Upper lobe of left lung (tissue), 6 donors: ENCODE measurements at regions not wholly inside any gene's neighbourhood (a gene's known extent, or its start where the extent isn't known, plus 50 kb on each side); places are given as distances from the start of the nearest gene placed in this dataset.

ENCODE experiments used
- ATAC-seq, 2 donors: fragments of 200-7000 bp; cut with Tn5 transposase; one replicate each; pipeline ENCODE4 v1.9.1; 2022; ENCODE audit warnings: mild to moderate bottlenecking in 2 of 2, moderate library complexity in 2 of 2; ENCODE audit not compliant: low FRiP score in 2 of 2
- DNase-seq, 2 donors: peaks; one replicate each; pipeline ENCODE4 v3.0.0-alpha.2; 2019 to 2020
- H3K27ac ChIP-seq, 4 donors: fragments of 200-600 bp; sonication (generic); one replicate each; pipeline ENCODE4 v1.5.1; 2016 to 2019
- H3K27me3 ChIP-seq, 4 donors: fragments of 200-600 bp; sonication (generic); one replicate each; pipeline ENCODE4 v1.5.1; 2017 to 2019
- H3K36me3 ChIP-seq, 4 donors: fragments of 200-600 bp; sonication (generic); one replicate each; pipeline ENCODE4 v1.5.1; 2016 to 2019
- H3K4me1 ChIP-seq, 4 donors: fragments of 200-600 bp; sonication (generic); one replicate each; pipeline ENCODE4 v1.5.1; 2018 to 2019
- H3K4me3 ChIP-seq, 4 donors: fragments of 200-600 bp; sonication (generic); one replicate each; pipeline ENCODE4 v1.5.1; 2017 to 2019; ENCODE audit warnings: mild to moderate bottlenecking in 2 of 4, moderate library complexity in 1 of 4
- H3K9me3 ChIP-seq, 4 donors: fragments of 200-600 bp; sonication (generic); one replicate each; pipeline ENCODE4 v1.5.1; 2018 to 2019
- CTCF ChIP-seq, 6 experiments: fragments of 450-650 bp in 4 of 6; fragments of 200-600 bp in 2 of 6; sonication (generic) in 2 of 6; IDR thresholded peaks; one replicate each; pipeline ENCODE4 v1.5.1; 2016 to 2019; ENCODE audit warnings: antibody characterized with exemption in 6 of 6
- EP300 ChIP-seq, 4 donors: sonication (generic); formaldehyde crosslinking; IDR thresholded peaks; one replicate each; pipeline ENCODE4 v1.5.1; 2017; ENCODE audit warnings: antibody characterized with exemption in 4 of 4, control low read depth in 2 of 4
- POLR2A ChIP-seq, 4 donors: fragments of 450-650 bp; IDR thresholded peaks; one replicate each; pipeline ENCODE4 v1.5.1; 2016 to 2017; ENCODE audit warnings: antibody characterized with exemption in 4 of 4, mild to moderate bottlenecking in 2 of 4
- POLR2AphosphoS5 ChIP-seq, 2 donors: sonication (generic); formaldehyde crosslinking; IDR thresholded peaks; one replicate each; pipeline ENCODE4 v1.5.1; 2017; ENCODE audit warnings: antibody characterized with exemption in 2 of 2
- WGBS, 2 donors: methylation state at CpG; one replicate each; pipeline ENCODE4 v1.1.5; 2017 to 2018; 5-methylcytosine and 5-hydroxymethylcytosine counted together
- donor health status: DM: no; HTN: no; CAD: no; lungs with moderate emphysema.
- donor health status: DM: no; HTN: yes; CAD: no; lungs with severe emphysema.

- no peak for TF ChIP-seq POLR2AphosphoS5 (IDR thresholded peaks at IDR 0.05)
- TF ChIP-seq CTCF (IDR thresholded peaks at IDR 0.05): no peak
- TF ChIP-seq EP300 (IDR thresholded peaks at IDR 0.05): no peak
- no peak for TF ChIP-seq POLR2A (IDR thresholded peaks at IDR 0.05)
- Histone ChIP-seq H3K27me3 (no peaks in the 10 kb centered on the region), H3K9me3 (peaks cover 0 to 10% (median 2%) of the 10 kb centered on the region in 4 donors), H3K36me3 (no peaks in the 10 kb centered on the region), H3K4me1 (no peaks in the 10 kb centered on the region), H3K27ac (no peak overlapping the region), H3K4me3 (no peak overlapping the region)
- DNase-seq (no peak), ATAC-seq (no peak)
- WGBS, 2 donors: 85 to 87% methylated on average over 3 of the region's 3 CpGs
These were observed 51.5 kb upstream of the SLCO2A1 start for GRCh38 chr3:134081211-134081610.

- Histone ChIP-seq H3K9me3 (peaks cover 0 to 10% (median 2%) of the 10 kb centered on the region in 4 donors), H3K36me3 (no peaks in the 10 kb centered on the region), H3K27me3 (no peaks in the 10 kb centered on the region), H3K4me3 (no peak overlapping the region), H3K4me1 (no peaks in the 10 kb centered on the region), H3K27ac (no peak overlapping the region)
- DNase-seq (no peak), ATAC-seq (no peak)
- TF ChIP-seq EP300 (IDR thresholded peaks at IDR 0.05) (no peak), CTCF (IDR thresholded peaks at IDR 0.05) (no peak), POLR2A (IDR thresholded peaks at IDR 0.05) (no peak), POLR2AphosphoS5 (IDR thresholded peaks at IDR 0.05) (no peak)
These were observed 51.0 kb upstream of the SLCO2A1 start for GRCh38 chr3:134080761-134081160.

- no peak overlapping the region for H3K4me3 ChIP-seq
These were observed 50.0 kb upstream of the SLCO2A1 start for GRCh38 chr3:134079761-134080160.

More at GRCh38 chr3:134079761-134080160, 50.0 kb upstream of the SLCO2A1 start:
- TF ChIP-seq CTCF (IDR thresholded peaks at IDR 0.05) (no peak), POLR2A (IDR thresholded peaks at IDR 0.05) (no peak), POLR2AphosphoS5 (IDR thresholded peaks at IDR 0.05) (no peak), EP300 (IDR thresholded peaks at IDR 0.05) (no peak)
- H3K27ac ChIP-seq: no peak overlapping the region
- H3K36me3 ChIP-seq: no peaks in the 10 kb centered on the region
- ATAC-seq: no peak
- H3K4me1 ChIP-seq: peaks cover 0 to 2% (median 0%) of the 10 kb centered on the region in 4 donors
- H3K9me3 ChIP-seq: peaks cover 0 to 10% (median 2%) of the 10 kb centered on the region in 4 donors
- no peaks in the 10 kb centered on the region for H3K27me3 ChIP-seq
- no peak for DNase-seq
